PC-9 (cell line): ENCODE measurements at regions not wholly inside any gene's neighbourhood (a gene's known extent, or its start where the extent isn't known, plus 50 kb on each side); places are given as distances from the start of the nearest gene placed in this dataset.

Experiments used
- BruUV-seq: library from RNA; stranded (reverse); fragments of 400-500 nt; replicated peaks from 2 replicates; lab custom pipeline; 2021; lab: Mats Ljungman, UMichigan
- CTCF ChIA-PET: fragments of 300-600 bp; sonication (Branson Sonifier 250); formaldehyde crosslinking; loops from one replicate; lab custom pipeline; 2022; ENCODE audit warnings: antibody characterized with exemption; lab: Charles Lee
- POLR2A ChIA-PET: fragments of 300-600 bp; sonication (Branson Sonifier 250); formaldehyde crosslinking; loops from one replicate; lab custom pipeline; 2022; ENCODE audit warnings: antibody characterized with exemption; ENCODE audit not compliant: unreplicated experiment; lab: Charles Lee
- DNase-seq, 2 experiments: peaks; one replicate each; pipeline versions ENCODE4 v3.0.0 to v3.0.0-alpha.2; 2015 to 2022; ENCODE audit warnings: mixed read lengths in 1 of 2
- H2AFZ ChIP-seq: fragments of 200-600 bp; sonication (generic); 2 replicates; pipeline ENCODE4 v1.8.1; 2017; ENCODE audit warnings: antibody characterized with exemption
- H3F3A ChIP-seq: fragments of 200-600 bp; sonication (generic); 2 replicates; pipeline ENCODE4 v1.8.1; 2017; ENCODE audit warnings: antibody characterized with exemption, mild to moderate bottlenecking, low read depth; ENCODE audit not compliant: insufficient read depth
- H3K27ac ChIP-seq: fragments of 200-600 bp; sonication (generic); 2 replicates; pipeline ENCODE4 v1.6.1; 2016; ENCODE audit warnings: mixed run types
- H3K27me3 ChIP-seq: fragments of 200-600 bp; sonication (generic); 2 replicates; pipeline ENCODE4 v1.6.1; 2016; ENCODE audit warnings: low read depth, mixed run types; ENCODE audit not compliant: insufficient read depth
- H3K36me3 ChIP-seq: fragments of 200-600 bp; sonication (generic); 2 replicates; pipeline ENCODE4 v1.6.1; 2016; ENCODE audit warnings: low read depth, mixed run types
- H3K4me1 ChIP-seq: fragments of 200-600 bp; sonication (generic); replicated peaks from 2 replicates; pipeline ENCODE4 v1.6.1; 2016; ENCODE audit warnings: mixed run types; ENCODE audit not compliant: insufficient read depth
- H3K4me2 ChIP-seq: fragments of 200-600 bp; sonication (generic); 2 replicates; pipeline ENCODE4 v1.6.1; 2017; ENCODE audit warnings: mixed run types
- H3K4me3 ChIP-seq: fragments of 200-600 bp; sonication (generic); 2 replicates; pipeline ENCODE4 v1.6.1; 2016; ENCODE audit warnings: mixed run types
- H3K79me2 ChIP-seq: fragments of 200-600 bp; sonication (generic); 2 replicates; pipeline ENCODE4 v1.6.1; 2017; ENCODE audit warnings: low read depth, mixed run types
- H3K9me2 ChIP-seq: fragments of 200-600 bp; sonication (generic); 2 replicates; pipeline ENCODE4 v1.8.1; 2017; ENCODE audit warnings: mild to moderate bottlenecking; ENCODE audit not compliant: insufficient read depth
- H3K9me3 ChIP-seq: fragments of 200-600 bp; sonication (generic); 2 replicates; pipeline ENCODE4 v1.8.1; 2016; ENCODE audit warnings: low read depth; ENCODE audit not compliant: insufficient read depth
- H4K20me1 ChIP-seq: fragments of 200-600 bp; sonication (generic); 2 replicates; pipeline ENCODE4 v1.8.1; 2017; ENCODE audit not compliant: insufficient read depth
- EZH2 ChIP-seq: fragments of 200-600 bp; sonication (generic); IDR thresholded peaks from 2 replicates; pipeline ENCODE4 v1.8.0; 2017; ENCODE audit warnings: antibody characterized with exemption, low read depth
- intact Hi-C: fragments of 100-400 bp; cut with micrococcal nuclease; formaldehyde crosslinking; loops from one replicate; pipeline ENCODE4 v1.10.0; 2022; ENCODE audit not compliant: unreplicated experiment
- TF ChIP-seq, protein P1 (sequence below): fragments of 200-600 bp; sonication (generic); conservative IDR thresholded peaks from 2 replicates; pipeline ENCODE4 v1.6.1; 2017; ENCODE audit warnings: mixed run types, antibody characterized with exemption, mild to moderate bottlenecking, moderate library complexity

DNA sequence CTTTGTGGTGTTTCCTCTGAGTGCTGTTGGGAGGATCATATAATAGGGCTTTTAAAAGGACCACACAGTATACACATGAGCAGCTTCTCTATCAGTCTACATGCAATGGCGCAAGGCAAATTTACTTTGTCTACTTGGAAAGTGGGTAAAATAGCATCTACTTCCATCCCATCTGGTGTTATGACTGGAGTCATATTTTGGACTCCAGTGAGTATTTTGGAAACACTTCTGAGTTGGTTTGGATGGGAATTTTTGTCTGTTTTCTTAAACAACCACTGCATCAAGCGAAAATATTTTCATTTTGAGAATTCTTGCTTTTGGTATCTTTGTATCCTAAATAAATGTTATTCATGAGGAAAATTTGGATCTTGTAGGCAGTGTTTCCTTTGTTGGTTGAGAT lies 220.8 kb downstream of the NMUR2 start:
- ChIA-PET POLR2A (no interaction called here), CTCF (no interaction called here)
- H3K9me3 ChIP-seq = 0 out of 2 replicates have a peak, but pooled peaks cover 5% of the 10 kb centered on the region
- no peaks in the 10 kb centered on the region for H4K20me1 ChIP-seq
- peaks cover 10% of the 10 kb centered on the region for H3K4me1 ChIP-seq
- H3F3A ChIP-seq = no peaks in the 10 kb centered on the region; the same call in 1 of the 2 replicates
- TF ChIP-seq EZH2 = no peak
- TF ChIP-seq, protein P1, sequence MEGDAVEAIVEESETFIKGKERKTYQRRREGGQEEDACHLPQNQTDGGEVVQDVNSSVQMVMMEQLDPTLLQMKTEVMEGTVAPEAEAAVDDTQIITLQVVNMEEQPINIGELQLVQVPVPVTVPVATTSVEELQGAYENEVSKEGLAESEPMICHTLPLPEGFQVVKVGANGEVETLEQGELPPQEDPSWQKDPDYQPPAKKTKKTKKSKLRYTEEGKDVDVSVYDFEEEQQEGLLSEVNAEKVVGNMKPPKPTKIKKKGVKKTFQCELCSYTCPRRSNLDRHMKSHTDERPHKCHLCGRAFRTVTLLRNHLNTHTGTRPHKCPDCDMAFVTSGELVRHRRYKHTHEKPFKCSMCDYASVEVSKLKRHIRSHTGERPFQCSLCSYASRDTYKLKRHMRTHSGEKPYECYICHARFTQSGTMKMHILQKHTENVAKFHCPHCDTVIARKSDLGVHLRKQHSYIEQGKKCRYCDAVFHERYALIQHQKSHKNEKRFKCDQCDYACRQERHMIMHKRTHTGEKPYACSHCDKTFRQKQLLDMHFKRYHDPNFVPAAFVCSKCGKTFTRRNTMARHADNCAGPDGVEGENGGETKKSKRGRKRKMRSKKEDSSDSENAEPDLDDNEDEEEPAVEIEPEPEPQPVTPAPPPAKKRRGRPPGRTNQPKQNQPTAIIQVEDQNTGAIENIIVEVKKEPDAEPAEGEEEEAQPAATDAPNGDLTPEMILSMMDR = no peak
- no peaks in the 10 kb centered on the region for H3K79me2 ChIP-seq
- H2AFZ ChIP-seq = no peak overlapping the region
- no peak overlapping the region for H3K27ac ChIP-seq
- H3K4me2 ChIP-seq = no peak overlapping the region
- H3K9me2 ChIP-seq = no peaks in the 10 kb centered on the region
- DNase-seq = no peak
- no peaks in the 10 kb centered on the region for H3K27me3 ChIP-seq
- BruUV-seq = no TSS peak
- H3K4me3 ChIP-seq = no peak overlapping the region
- intact Hi-C loops = no loop called here
- no peaks in the 10 kb centered on the region for H3K36me3 ChIP-seq

DNA sequence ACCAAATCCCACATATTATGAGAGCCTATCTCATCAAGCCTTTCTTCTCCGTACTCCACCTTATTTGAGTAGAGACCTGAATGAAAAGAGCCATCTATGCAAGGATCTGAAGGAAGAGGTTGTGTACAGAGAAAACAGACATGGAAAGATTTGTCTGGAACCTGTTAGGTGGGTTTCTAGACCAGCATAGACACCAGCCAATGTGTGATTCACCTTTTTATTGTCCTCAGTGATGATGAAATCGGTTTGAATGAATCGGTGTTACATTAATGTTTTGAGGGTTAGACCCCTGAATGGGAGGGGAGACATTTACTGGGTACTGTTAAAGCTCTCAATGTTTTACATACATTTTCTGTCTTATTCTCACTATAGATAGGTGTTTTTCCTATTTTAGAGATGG lies 223.6 kb downstream of the NMUR2 start:
- ChIA-PET CTCF (no interaction called here), POLR2A (no interaction called here)
- Histone ChIP-seq H3K4me2 (peak overlapping the region; percentile 24), H3K27me3 (no peaks in the 10 kb centered on the region), H3K4me3 (no peak overlapping the region), H3K4me1 (peaks cover 10% of the 10 kb centered on the region), H2AFZ (no peak overlapping the region), H4K20me1 (no peaks in the 10 kb centered on the region), H3F3A (no peaks in the 10 kb centered on the region; the same call in 1 of the 2 replicates), H3K27ac (no peak overlapping the region), H3K36me3 (no peaks in the 10 kb centered on the region), H3K9me2 (no peaks in the 10 kb centered on the region), H3K79me2 (no peaks in the 10 kb centered on the region), H3K9me3 (0 out of 2 replicates have a peak, but pooled peaks cover 5% of the 10 kb centered on the region)
- no TSS peak for BruUV-seq
- TF ChIP-seq, protein P1 = no peak
- TF ChIP-seq EZH2 = no peak
- intact Hi-C loops = no loop called here
- no peak for DNase-seq

DNA sequence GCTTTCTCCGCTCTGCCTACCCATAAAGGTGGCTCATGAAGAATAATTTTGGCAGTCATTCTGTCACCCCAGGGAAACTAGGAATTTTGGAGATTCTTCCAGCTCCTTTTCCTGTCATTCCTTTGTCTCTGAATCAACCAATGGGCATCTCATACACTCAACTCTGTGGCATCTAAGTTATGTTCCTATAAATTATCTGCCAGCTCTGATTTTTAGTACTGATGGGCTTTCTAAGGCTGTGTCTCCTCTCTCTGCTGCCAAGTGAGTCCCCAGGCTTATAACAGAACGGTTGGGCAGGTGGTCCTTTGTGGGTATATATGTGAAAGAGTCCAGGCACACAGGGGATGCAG lies 226.8 kb downstream of the NMUR2 start:
- Histone ChIP-seq H4K20me1 (no peaks in the 10 kb centered on the region), H2AFZ (no peak overlapping the region), H3K4me2 (no peak overlapping the region), H3K4me1 (peaks cover 10% of the 10 kb centered on the region), H3K27ac (no peak overlapping the region), H3K9me3 (0 out of 2 replicates have a peak, but pooled peaks cover 5% of the 10 kb centered on the region), H3K36me3 (no peaks in the 10 kb centered on the region), H3K79me2 (no peaks in the 10 kb centered on the region), H3K4me3 (no peak overlapping the region), H3K9me2 (no peaks in the 10 kb centered on the region), H3K27me3 (no peaks in the 10 kb centered on the region), H3F3A (no peaks in the 10 kb centered on the region; the same call in 1 of the 2 replicates)
- no TSS peak for BruUV-seq
- CTCF ChIA-PET = no interaction called here
- DNase-seq = no peak
- intact Hi-C loops = no loop called here
- POLR2A ChIA-PET = no interaction called here
- TF ChIP-seq, protein P1 = no peak
- TF ChIP-seq EZH2 = no peak
